Choroid plexus epithelial cell (primary cell): ENCODE measurements at regions not wholly inside any gene's neighbourhood (a gene's known extent, or its start where the extent isn't known, plus 50 kb on each side); places are given as distances from the start of the nearest gene placed in this dataset.

ENCODE experiments used
- DNase-seq: peaks from one replicate; pipeline ENCODE4 v3.0.0-alpha.2; 2010; ENCODE audit warnings: low read depth
- H3K4me3 ChIP-seq: 2 replicates; pipeline ENCODE4 v1.5.1; 2011; ENCODE audit warnings: low read depth, mild to moderate bottlenecking, control low read depth, low read length, moderate library complexity
- CTCF ChIP-seq: conservative IDR thresholded peaks from 2 replicates; pipeline ENCODE4 v1.5.1; 2011; ENCODE audit warnings: low read depth, mild to moderate bottlenecking, control low read depth, inconsistent platforms, low read length, moderate library complexity

GRCh38 chr9:103485138-103485537 lies 490.0 kb downstream of the CYLC2 start:
- H3K4me3 ChIP-seq, result no peak overlapping the region
- no peak for DNase-seq
- no peak for TF ChIP-seq CTCF

- DNase-seq, result no peak
- H3K4me3 ChIP-seq, result no peak overlapping the region
- TF ChIP-seq CTCF, result no peak
Measured at GRCh38 chr9:103514767-103515166, 519.6 kb downstream of the CYLC2 start.

- no peak for DNase-seq
- no peak for TF ChIP-seq CTCF
- no peak overlapping the region for H3K4me3 ChIP-seq
Measured at GRCh38 chr9:103522409-103522808, 527.3 kb downstream of the CYLC2 start.

GRCh38 chr9:103530934-103531333 lies 535.8 kb downstream of the CYLC2 start:
- TF ChIP-seq CTCF, result no peak
- DNase-seq, result peak; percentile 26
- H3K4me3 ChIP-seq, result no peak overlapping the region

- no peak for TF ChIP-seq CTCF
- H3K4me3 ChIP-seq, result no peak overlapping the region
- no peak for DNase-seq
Measured at GRCh38 chr9:103533318-103533717, 538.2 kb downstream of the CYLC2 start.

GRCh38 chr9:103537426-103537825 lies 542.3 kb downstream of the CYLC2 start:
- no peak for DNase-seq
- no peak for TF ChIP-seq CTCF

GRCh38 chr9:103545260-103545659 lies 548.8 kb upstream of the SMC2 start:
- DNase-seq, result no peak
- no peak overlapping the region for H3K4me3 ChIP-seq
- TF ChIP-seq CTCF, result no peak

More at GRCh38 chr9:103537426-103537825, 542.3 kb downstream of the CYLC2 start:
- H3K4me3 ChIP-seq, result no peak overlapping the region
